ENCODE measurements at regions not wholly inside any gene's neighbourhood (a gene's known extent, or its start where the extent isn't known, plus 50 kb on each side); places are given as distances from the start of the nearest gene placed in this dataset.

- FAIRE-seq (no peak), DNase-seq (ENCODE audit: low spot score) (no peak), ATAC-seq (no peak)
- TF ChIP-seq MTA1 (CRISPR knock-in tag; IDR thresholded peaks at IDR 0.05; ENCODE audit: borderline replicate concordance): no peak
- no peak for TF ChIP-seq MATR3 (CRISPR knock-in tag; IDR thresholded peaks at IDR 0.05)
- no peak for TF ChIP-seq ZNF468 (CRISPR knock-in tag; IDR thresholded peaks at IDR 0.05)
- ChIA-PET POLR2A (no interaction called here), CTCF (ENCODE audit: low intra/inter-chr PET ratio, low total read pairs) (no interaction called here)
- in situ Hi-C loops (cut with HindIII; ENCODE audit: extremely low pct_ligation_motif_present, low pct_unique_long_range_greater_than_20kb): no loop called here
- H3K4me2 ChIP-seq (ENCODE audit: low read depth, low read length): no peak overlapping the region
- H3K27me3 ChIP-seq (ENCODE audit: control insufficient read depth in 1 of 2, insufficient read depth in 2 of 2, low read length in 2 of 2): no peaks in the 10 kb centered on the region
- H3K27ac ChIP-seq (ENCODE audit: extremely low read length, insufficient read depth, low read length): no peak overlapping the region
- H3K4me1 ChIP-seq (ENCODE audit: insufficient read depth, low read length): no peaks in the 10 kb centered on the region
- H2AFZ ChIP-seq (ENCODE audit: low read length): no peak overlapping the region
- H3K79me2 ChIP-seq (ENCODE audit: insufficient read depth, low read length): no peaks in the 10 kb centered on the region
- no peaks in the 10 kb centered on the region for H4K20me1 ChIP-seq (ENCODE audit: insufficient read depth, low read length)
- intact Hi-C loops (cut with micrococcal nuclease; ENCODE audit: unreplicated experiment): no loop called here
- 8% methylated on average over 1 of the region's 1 CpG for WGBS (ENCODE audit: low lambda C conversion rate)
- no TSS peak for BruUV-seq (replicated peaks)
- no peak overlapping the region for H3K4me3 ChIP-seq (replicated peaks in 1 of 3; ENCODE audit: insufficient read depth in 1 of 3, low read depth in 2 of 3, low read length in 3 of 3)
- H3K36me3 ChIP-seq (replicated peaks in 1 of 2; ENCODE audit: control insufficient read depth in 1 of 2, insufficient read depth in 2 of 2, low read length in 2 of 2): no peaks in the 10 kb centered on the region
- H3K9ac ChIP-seq (ENCODE audit: insufficient read depth, low read depth, low read length): no peak overlapping the region
- H3K9me3 ChIP-seq (ENCODE audit: low read length): no peaks in the 10 kb centered on the region
These were observed 540.5 kb upstream of the KLF12 start for GRCh38 chr13:74674720-74675119.

GRCh38 chr13:74669149-74669548, 534.9 kb upstream of the KLF12 start:
- Histone ChIP-seq H2AFZ (ENCODE audit: low read length) (no peak overlapping the region), H3K79me2 (ENCODE audit: insufficient read depth, low read length) (no peaks in the 10 kb centered on the region), H4K20me1 (ENCODE audit: insufficient read depth, low read length) (no peaks in the 10 kb centered on the region), H3K27ac (ENCODE audit: extremely low read length, insufficient read depth, low read length) (no peak overlapping the region), H3K4me1 (ENCODE audit: insufficient read depth, low read length) (no peaks in the 10 kb centered on the region), H3K9ac (ENCODE audit: insufficient read depth, low read depth, low read length) (no peak overlapping the region), H3K4me3 (replicated peaks in 1 of 3; ENCODE audit: insufficient read depth in 1 of 3, low read depth in 2 of 3, low read length in 3 of 3) (no peak overlapping the region), H3K4me2 (ENCODE audit: low read depth, low read length) (no peak overlapping the region), H3K27me3 (ENCODE audit: control insufficient read depth in 1 of 2, insufficient read depth in 2 of 2, low read length in 2 of 2) (no peaks in the 10 kb centered on the region), H3K9me3 (ENCODE audit: low read length) (no peaks in the 10 kb centered on the region), H3K36me3 (replicated peaks in 1 of 2; ENCODE audit: control insufficient read depth in 1 of 2, insufficient read depth in 2 of 2, low read length in 2 of 2) (no peaks in the 10 kb centered on the region)
- TF ChIP-seq CERS6 (CRISPR knock-in tag; IDR thresholded peaks at IDR 0.05): no peak
- ATAC-seq (no peak), DNase-seq (ENCODE audit: low spot score) (no peak), FAIRE-seq (no peak)
- ChIA-PET POLR2A (no interaction called here), CTCF (ENCODE audit: low intra/inter-chr PET ratio, low total read pairs) (no interaction called here)
- intact Hi-C loops (cut with micrococcal nuclease; ENCODE audit: unreplicated experiment) (no loop called here), in situ Hi-C loops (cut with HindIII; ENCODE audit: extremely low pct_ligation_motif_present, low pct_unique_long_range_greater_than_20kb) (no loop called here)
- no TSS peak for BruUV-seq (replicated peaks)
